Lung microvascular endothelial cell (primary cell): ENCODE measurements at regions not wholly inside any gene's neighbourhood (a gene's known extent, or its start where the extent isn't known, plus 50 kb on each side); places are given as distances from the start of the nearest gene placed in this dataset.
"Not testable (repeated sequence)": the region's sequence is repeated elsewhere in the genome, so short reads cannot be mapped to it uniquely, and the experiment has no call there.

ENCODE experiments used
- DNase-seq, 2 donors: peaks; one replicate each; pipeline versions ENCODE4 v3.0.0 to v3.0.0-alpha.2; 2010; ENCODE audit warnings: low read depth in 2 of 2

DNA sequence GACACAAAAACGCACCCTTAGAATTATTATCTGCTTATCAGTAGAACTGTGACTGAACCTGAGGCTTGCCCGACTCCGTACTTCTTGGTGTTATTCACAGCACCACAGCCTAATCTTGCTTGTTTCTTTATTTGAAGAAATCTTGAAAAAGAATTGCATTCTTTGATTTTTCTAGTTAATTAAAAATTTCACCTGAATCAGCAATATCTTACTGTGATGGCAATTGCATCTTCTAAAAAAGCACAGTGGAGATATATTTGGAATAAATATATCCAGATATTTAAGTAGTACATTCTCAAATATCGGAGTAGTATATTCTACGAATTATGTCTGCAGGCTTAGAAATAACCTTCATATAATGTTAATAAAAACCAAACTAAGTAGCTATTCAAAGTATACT lies 90.1 kb upstream of the LYSMD4 start:
- no peak for DNase-seq

DNA sequence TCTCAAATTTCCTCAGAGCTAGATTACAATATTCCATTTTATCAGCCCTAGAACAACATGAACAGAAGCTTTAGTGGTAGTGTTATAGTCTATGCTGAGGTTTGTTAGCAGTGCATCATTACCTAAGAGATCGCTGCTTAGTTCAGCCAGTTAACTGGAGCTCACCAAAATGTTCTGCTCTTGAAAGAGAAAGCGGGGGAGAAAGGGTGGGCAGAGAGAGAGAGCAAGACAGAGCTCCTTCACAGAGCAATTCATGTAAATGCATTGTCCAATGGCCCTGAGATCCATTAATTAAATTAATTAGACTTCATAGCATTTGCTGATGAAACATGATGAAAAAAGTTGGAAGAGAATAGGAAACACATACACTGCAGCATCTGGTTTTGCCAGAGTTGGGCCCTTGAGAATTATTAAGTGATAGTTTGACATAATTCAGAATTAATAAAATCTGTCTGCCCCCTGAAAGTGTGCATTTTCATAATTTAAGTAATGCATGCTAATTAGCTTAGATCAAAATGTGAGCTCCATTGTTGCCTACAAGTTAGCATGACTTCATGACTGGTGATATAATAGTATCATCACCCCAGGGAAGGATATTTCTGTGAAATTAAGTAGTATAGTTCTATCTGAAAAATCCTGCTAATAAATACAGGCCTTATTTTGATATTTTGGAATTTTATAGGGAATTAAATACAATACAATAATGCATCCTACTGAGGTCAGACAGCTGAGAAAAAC lies 86.9 kb upstream of the LYSMD4 start:
- no peak for DNase-seq

DNA sequence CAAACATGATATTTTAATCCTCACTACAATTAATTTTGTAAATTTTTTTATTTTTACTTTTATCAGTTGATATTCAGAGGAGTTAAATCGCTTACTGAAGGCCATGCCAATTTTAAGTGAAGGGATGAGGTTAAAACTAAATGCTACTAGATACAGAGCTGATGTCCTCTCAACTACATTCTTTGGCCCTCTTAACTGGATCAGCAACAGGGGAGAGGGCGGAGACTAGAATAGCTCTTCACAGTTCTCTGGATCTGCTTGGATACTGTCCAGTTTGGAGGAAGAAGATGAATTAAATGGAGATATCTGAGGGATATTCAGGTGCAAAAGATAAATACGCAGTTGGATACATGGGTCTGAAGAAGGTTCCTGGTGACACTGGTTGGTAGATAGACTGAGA lies 85.6 kb upstream of the LYSMD4 start:
- DNase-seq: no peak

DNA sequence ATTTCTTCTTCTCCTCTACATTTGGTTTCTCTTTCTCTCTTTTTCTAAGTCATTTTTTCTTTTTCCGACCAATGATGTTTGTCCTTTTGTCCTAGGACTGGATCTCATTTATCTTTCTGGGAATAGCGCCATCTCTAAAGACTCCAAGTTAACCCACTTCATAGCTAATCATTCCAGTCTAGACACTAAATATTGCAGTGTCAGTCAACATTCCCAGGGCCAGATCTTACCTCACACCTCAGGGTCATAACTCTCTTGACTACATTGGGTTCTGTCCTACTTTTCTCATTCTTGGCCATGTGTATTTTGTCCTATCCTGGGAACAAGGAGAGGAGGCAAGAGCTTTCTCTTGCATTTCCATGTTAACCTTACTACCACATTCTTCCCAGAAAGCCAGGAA lies 83.6 kb upstream of the LYSMD4 start:
- not testable (repeated sequence) for DNase-seq

DNA sequence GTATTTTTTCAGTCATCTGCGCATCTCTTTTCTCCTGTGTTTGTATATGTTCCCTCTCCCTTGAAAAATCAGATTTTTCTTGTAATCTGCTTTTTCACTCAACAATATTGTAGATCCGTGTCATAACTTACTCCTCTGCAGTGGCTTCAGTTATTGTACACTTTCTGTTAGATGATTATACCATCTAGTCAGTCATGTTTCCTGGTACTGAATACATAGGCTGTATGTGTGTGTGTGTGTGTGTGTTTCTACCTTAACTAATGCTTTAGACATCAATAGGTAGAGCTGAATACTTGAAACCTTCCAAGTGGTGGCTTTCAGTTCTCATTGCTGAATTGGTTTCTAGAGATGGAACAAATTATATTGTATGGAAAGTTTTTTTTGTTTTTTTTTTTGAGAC lies 77.4 kb upstream of the LYSMD4 start:
- not testable (repeated sequence) for DNase-seq

DNA sequence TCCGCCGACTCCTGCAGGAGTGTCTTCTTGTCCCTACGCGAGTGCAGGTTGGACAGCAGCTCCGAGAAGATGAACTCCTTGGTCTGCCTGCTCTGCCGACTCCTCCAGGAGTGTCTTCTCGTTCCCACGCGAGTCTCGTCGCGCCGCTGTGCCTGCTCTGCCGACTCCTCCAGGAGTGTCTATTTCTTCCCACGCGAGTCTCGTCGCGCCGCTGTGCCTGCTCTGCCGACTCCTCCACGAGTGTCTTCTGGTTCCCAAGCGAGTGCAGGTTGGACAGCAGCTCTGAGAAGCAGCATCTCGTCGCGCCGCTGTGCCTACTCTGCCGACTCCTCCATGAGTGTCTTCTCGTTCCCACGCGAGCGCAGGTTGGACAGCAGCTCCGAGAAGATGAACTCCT lies 66.6 kb upstream of the LYSMD4 start:
- not testable (repeated sequence) for DNase-seq

DNA sequence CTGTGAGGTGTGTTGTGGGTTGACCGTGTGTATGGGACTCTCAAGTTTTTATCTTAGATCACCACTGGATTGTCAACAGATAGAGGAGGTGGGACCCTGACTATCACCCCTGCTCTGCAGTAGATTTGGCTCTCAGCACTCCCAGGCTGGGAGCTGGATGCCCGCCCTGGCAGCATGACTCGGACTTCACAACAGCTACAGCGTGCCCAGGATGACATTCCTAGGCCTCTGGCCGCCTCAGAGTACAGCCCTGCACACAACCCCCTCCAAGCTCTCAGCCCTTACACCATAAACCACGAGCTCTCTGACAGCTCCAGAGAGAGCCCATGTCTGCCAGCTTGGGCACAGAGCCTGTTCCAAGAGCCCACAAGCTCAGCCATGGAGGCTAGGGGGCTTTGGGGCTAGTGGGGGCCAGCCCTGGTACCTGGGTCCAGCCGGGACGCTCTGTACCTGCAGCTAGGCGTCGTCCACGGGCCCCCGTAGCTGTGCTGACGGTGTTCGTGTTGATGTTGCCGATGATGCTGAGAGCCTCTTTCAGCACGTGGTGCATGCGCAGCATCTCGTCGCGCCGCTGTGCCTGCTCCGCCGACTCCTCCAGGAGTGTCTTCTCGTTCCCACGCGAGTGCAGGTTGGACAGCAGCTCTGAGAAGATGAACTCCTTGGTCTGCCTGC lies 66.1 kb upstream of the LYSMD4 start:
- DNase-seq: not testable (repeated sequence)

DNA sequence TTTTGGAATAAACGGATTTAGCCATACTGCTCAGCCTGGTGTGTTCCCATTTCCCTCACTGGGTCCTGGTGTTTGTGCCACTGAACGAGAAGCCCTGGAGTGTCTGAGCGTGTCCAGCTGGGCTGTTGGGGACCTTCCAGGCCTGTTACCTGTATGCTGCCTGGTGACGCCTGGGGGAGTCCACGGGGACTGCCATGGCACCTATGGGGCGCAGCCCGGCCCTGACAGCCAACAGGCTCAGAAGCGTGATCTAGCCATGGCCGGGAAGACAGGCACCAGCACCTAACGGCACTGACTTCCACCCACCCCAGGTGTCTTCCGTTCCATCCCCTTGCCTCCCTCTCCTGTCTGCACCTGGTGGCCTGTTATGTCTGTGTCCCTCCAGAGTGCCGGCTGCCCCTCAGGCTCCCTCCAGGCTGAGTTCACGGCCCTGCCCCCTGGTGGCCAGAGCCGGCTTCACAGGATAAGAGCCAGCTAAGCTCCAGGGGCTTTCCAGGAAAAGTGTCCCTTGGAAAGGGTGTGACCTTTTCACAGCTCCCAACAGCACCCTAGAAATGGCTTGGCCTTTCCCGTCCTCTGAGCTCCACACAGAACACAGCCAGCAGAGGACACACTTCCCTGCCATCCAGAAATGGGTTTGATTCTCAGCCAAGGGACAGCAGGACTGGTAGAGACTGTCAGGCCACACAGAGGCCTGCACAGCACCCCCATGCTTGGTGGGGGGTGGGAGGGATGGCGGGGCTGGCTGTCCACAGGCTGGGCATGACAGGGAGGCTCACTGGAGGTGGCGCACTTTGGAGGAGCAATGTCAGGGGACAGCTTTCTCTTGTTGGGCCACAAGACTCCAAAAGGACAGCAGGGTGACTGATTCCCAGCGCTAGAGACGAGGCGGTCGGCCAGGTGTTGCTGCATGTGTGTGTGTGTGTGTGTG lies 64.0 kb upstream of the LYSMD4 start:
- not testable (repeated sequence) for DNase-seq

DNA sequence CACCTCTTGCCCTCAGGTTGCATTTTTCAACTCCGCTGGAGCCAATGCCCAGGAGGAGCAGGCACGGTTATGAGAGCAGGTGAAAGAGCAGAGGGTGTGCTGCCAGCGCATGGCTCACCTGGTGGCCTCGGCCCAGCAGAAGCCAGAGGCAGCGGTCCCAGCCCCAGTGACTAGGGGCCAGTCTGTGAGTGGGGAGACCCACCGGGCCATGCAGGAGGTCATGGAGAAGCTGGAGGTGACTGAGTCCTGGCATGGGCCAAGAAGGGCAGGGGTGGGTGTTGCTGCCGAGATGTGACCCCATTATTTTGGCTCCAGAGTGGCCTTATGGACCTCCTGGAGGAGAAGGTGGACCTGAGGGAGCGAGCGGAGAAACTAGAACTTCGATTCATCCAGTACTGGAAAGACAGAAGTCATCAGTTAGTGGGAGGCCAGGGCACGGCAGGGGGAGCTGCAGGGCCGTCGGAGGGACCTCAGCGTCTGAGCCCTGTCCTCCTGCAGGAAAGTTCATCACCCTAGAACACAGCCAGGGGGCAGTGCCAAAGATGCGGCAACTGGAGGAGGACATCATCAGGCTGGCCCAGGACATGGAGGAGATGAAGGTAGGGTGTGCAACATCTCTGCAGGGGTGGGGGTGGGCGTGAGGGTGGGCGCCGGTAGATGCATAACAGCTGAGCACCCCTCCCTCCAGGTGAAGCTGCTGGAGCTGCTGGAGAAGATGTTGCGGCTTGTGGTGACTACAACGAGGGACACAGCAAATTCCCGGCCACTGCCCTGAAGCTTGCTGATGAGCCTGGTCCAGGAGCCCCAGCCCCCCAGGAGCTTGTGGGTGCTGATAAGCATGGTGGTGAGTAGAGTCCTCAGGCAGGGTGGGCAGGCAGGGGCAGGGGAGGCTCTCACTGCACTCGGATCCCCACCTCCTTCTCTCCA lies 58.9 kb upstream of the LYSMD4 start:
- not testable (repeated sequence) for DNase-seq

DNA sequence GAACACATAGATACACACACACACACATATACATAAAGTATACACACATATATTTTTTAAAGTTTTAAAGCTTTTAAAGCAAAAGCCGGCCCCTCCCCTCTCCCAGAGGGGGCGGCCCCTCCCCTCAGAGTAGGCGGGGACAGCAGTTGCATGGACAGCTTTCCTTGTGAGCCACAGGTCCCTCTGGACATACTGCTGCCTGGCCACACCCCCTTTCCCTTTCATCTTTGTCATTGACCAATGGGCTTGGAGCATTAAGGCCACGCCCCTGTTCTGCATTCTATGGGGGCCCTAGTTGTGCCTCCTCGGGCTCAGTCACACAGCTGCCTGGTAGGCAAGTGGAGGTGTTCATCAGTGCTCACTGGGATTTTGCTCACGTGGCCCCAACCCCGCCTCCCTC lies 57.5 kb upstream of the LYSMD4 start:
- not testable (repeated sequence) for DNase-seq

DNA sequence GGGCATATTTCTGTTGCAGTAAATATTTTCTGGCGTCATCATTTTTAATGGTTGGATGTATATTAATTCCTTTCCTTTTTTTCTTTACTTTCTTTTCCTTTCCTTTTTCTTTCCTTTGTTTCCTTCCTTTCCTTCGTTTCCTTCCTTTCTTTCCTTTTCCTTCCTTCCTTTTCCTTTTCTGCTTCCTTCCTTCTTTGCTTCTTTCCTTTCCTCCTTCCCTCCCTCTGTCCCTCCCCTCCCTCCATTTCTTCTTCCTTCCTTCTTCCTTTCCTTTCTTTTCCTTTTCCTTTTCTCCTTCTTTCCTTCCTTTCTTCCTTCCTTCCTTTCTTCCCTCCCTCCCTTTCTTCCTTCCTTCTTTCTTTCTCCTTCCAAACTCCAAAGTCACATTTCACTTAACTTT lies 54.9 kb upstream of the LYSMD4 start:
- DNase-seq: no peak

DNA sequence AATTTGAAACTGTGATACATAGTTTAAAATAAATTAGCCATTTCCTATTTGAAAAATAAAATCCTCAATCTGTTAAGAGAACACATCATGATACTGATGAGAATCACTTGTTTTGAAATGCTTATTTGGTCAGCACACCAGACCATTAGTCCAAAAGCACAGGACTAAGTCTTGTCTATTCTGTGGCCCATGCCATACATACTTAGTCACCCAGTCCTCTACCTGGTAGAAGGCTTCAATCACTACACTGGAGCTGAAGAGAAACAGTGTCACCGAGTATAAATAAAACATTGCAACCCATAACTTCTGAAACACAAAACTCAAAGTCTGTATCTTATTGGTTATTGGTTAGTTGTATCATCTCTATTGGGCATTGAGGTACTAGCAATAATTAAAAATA lies 51.6 kb upstream of the LYSMD4 start:
- DNase-seq: not testable (repeated sequence)

DNA sequence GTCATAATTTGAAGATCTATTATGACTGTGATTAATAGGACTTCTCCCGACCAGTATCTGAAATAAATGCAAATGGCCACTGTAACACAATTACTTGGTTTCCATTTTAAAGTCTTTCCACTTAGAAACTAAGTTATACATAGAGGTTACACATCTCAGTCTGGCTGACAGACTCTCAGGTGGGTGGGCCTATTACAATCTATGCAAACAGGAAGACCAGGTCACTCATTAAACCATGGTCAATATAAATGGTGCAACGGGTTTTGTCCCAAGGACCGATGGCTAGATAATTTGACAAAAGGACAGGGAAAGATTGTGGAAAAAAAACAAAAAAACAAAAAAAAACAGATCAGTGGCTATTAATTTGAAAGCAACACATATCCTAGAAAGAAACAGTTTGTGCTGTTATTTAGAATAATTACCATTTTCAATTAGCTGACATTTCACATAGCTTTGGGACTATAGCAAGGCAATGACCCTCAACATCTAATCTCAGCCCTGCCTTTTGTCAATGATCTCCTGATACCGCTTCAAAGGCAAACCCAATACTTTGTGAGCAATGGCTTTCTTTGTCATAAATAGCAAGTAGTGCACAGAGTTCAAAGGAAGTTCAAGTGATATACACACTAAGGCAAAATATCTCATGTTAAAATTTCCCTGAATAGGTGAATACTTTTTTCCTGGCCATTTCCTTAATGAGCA lies 50.8 kb upstream of the LYSMD4 start:
- not testable (repeated sequence) for DNase-seq
